Activated CD8-positive, alpha-beta memory T cell treated with anti-CD3 and anti-CD28 coated beads, Interleukin-2, amount 50 U/mL, for 24 hours (primary cell): ENCODE measurements at regions not wholly inside any gene's neighbourhood (a gene's known extent, or its start where the extent isn't known, plus 50 kb on each side); places are given as distances from the start of the nearest gene placed in this dataset.

Experiments used
- DNase-seq: peaks from one replicate; pipeline ENCODE4 v3.0.0-alpha.2; 2020; ENCODE audit errors: extremely low read depth

- DNase-seq, result no peak
Observed at GRCh38 chr9:115254287-115255180, 136.6 kb upstream of the TNC start.

- no peak for DNase-seq
Observed at GRCh38 chr9:115261656-115262081, 143.7 kb upstream of the TNC start.

- no peak for DNase-seq
Observed at GRCh38 chr9:115262477-115262876, 144.5 kb upstream of the TNC start.

- no peak for DNase-seq
Observed at GRCh38 chr9:115262952-115263351, 145.0 kb upstream of the TNC start.

DNA sequence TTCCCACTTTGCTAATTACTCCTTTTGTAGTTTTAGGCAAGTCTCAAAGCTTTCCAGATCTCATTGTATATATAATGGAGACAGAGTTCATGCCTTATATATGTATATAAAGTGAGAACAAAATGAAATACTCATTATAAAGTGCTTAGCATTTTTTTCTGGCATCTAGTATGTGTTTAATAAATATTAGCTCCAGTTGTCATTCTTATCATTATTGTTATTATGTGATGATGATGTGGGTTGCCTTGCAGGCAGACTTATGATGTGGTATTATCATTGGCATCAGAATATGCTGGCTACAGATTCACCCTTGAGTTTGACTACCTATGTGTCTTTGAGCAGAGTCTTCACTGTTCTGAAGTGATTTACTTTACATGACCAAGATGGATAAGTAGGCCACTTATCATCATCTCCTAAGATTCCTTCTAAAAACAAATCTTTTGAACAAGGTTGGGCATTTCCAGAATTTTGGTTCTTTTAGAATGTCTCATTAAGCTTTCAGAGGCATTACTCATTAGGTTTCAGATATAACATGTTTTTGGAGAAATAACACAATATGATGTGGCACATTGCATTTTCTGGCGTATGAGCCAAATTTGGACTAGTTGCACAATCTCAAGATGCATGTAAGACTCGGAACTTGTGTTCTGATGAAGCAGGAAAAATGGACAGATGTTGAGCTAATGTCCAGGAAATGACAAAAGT, 145.6 kb upstream of the TNC start:
- no peak for DNase-seq

DNA sequence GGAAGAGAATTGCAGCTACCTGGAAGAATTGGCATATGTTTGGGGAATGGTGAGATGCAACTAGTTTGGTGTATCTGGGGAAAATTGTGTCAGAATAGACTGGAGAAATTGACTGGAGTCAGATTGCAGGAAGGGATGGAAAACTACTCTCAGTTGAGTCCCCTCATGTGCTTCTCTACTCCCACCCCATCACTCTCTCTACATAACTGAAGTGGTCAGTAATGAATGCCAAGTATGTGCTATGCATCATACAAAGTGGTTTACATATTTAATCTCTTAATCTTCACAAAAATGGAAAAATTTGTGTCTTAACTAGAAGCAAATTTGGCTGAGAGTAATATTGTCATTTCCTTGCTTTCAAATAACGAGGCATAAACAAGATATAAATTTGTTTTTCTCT, 146.4 kb upstream of the TNC start:
- no peak for DNase-seq

DNA sequence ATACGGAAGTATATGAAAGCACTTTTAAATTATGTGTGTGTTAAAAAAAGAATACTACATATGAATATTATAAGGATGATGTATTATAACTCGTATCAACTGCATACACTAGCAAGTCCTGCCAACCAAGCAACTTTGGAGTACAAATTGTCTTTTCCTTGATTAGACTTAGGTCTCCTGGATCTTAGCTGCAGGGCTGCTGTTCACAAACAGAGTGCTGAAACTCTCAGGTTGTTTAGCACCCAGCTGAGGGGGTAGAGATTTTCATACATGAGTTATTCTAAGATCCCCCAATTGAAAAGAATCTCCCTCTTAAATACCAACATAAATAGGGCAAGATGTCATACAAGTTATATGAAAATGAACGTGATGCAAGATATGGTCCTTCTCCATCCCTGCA, 149.8 kb upstream of the TNC start:
- no peak for DNase-seq

GRCh38 chr9:115275753-115276152, 157.8 kb upstream of the TNC start:
- no peak for DNase-seq

DNA sequence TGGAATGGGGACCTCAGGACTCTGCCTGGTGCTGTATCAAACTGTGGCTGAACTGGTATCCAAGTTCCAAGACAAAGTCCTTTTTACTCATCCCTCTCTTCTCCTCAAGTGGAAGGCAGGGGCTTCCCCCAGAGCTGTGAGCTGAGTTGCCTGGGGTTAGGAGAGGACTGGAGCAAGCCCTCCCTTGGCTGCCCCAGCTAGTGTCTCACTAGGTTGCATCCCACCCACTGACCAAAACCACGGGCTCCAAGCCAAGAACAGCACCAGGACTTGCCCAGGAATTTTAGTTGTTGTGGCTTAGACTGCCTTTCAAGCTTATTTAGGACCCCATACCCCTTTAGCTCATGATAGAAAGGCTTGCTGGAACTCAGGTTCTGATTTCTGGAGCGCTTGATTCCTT, 158.7 kb upstream of the TNC start:
- DNase-seq, result no peak

DNA sequence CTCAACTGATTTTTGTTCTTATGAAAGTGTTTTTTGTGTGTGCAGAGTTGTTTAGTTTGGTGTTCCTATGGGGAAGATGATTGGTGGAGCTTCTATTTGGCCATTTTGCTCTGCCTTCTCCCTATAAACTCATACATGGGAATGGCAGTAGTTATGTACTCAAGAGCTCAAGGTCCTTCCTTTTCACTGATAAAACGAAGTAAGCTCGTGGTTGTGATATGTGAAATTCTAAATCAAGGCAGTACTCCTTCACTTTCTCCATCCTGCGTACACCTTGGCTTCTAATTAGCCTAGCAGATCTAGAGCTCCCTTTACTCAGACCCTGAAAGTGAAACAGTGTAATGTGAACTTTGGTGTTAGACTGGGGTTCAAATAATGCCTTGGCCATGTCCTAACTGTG, 159.3 kb upstream of the TNC start:
- no peak for DNase-seq

DNA sequence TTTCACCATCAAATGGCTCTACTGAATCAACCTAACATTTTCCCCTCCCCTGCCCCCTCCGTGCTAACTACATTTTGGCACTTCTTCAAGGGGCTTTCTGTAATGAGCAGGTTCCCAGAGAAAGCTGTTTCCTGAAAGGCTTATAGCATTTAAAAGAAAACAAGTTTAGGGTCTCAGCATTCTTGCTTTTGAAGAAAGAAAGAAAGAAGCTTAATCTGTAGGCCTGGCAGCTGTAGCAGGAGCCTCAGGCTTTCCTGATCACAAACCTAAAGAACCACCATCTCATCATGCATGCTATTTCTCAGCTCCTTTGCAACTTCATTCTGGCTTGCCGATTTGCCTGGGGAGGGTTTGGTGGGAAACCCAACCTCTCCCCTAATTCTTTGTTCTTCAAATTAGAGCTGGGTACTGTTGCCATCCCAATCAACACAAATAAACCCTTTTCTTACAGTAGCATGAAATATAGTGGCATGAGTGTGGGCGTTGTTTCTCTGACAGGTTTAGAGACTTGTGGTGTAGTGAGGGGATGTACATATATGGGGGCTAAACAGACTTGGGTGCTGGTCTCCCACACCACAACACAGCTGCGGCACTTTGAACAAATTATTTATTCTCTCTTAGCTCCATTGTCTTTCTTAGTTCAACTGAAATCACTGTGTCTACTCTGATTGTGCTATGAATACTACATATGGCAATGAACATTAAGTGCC, 160.5 kb upstream of the TNC start:
- no peak for DNase-seq

GRCh38 chr9:115283395-115283794, 165.4 kb upstream of the TNC start:
- no peak for DNase-seq

DNA sequence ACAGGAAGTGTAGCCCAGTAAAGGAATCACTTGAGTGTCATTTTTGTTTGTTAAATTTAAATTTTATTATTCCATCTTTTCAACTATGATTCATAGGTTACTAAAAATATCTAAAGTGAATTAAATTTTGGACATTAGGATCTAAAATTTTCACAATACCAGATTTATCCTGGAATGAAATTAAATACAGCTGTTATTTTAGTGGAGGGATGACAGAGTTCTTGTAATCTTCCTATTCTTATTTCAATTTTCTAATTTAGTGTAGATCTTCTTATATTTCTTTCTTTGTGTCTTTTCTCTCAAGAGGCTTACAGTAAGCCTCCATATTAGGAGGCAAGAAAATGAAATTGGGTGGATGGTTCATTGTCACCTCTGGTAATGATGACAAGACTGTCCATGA, 167.9 kb upstream of the TNC start:
- no peak for DNase-seq

DNA sequence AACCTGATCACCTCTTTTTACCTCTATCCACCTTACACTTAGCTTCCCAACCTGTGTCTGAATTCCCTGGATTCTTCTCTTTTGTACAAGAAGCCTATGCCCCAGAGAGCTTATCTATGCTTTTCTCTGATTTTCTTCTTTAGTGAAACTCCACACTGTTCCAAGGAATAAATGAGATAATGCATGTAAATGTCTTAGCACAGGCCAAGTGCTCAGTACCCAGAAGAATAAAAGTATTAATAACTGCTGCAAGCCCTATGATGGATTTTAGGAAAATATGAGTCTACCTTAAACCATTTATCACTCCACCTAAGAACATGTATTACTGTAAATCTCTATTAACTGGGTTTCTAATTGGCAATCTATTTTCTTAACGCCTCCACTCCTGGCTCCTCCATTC, 168.5 kb upstream of the TNC start:
- DNase-seq, result no peak

GRCh38 chr9:115289757-115290208, 171.8 kb upstream of the TNC start:
- DNase-seq, result no peak

- no peak for DNase-seq
Observed at GRCh38 chr9:115291841-115292240, 173.9 kb upstream of the TNC start.

DNA sequence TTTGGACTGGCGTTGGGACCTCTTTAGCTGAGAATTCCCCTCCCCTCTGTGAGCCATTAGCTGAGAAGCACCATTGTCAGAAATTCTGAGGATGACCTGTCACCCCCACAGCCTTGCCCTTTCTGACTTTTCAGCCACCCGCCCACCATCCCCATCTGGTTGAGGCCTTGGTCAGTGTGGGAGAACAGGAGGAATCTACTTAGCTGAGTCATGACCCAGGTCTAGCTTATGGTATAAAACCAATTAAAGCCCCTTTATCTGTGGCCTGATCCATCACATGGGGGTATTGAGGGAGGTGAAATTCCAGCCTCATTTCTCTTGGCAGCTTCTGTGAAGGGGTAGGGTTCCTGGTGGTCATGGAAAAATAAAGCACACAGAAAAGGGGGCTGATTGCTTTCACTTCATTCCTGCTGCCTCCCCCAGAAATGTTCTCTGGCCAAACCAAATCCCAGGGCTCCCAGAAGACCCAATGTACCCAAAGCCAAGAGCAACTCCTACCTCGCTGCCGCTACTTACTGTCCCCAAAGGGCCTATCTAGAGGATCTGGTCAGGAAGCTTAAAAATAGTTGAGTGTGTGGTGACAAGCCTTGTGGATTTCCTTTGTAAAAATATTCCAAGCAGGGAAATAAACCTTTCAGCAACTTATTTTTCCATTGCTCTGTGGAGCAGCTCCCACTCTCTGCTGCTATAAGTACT, 174.8 kb upstream of the TNC start:
- DNase-seq, result no peak

- DNase-seq, result no peak
Observed at GRCh38 chr9:115295734-115296133, 177.8 kb upstream of the TNC start.

DNA sequence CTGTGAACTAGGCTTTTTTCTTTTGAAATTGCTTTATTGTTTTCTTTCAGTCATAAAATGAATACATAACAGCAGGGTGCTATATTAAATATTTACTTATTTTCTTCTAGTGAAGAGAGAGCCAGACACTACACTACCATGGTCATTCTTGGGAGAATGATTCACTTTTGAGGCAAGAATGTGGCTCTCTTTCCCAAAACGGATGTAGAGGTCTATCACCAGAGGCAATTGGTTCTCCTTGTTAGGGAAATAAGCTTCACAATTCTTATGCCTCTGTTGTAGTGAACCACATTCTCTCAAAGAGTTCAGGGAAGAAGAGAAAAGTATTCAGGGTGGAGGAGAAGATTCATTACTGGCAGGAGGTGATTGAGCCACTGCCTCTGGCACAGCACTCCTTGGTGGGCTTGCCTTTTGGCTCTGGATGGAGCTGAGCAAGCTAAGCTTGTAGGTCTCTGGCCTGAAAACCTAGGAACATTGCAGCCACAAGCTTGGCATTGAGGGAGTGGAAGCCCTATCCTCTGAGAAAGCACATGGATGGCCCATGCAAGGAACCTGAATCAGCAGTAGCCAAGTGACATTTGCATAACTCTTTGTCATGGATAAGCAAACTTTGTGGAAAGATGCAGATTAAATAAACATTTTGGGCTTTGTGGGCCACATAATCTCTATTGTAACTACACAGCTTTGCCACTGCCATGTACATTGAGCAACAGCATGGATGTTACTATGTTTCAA, 179.0 kb upstream of the TNC start:
- DNase-seq, result no peak

- no peak for DNase-seq
Observed at GRCh38 chr9:115300116-115300515, 182.2 kb upstream of the TNC start.

GRCh38 chr9:115300874-115301273, 182.9 kb upstream of the TNC start:
- no peak for DNase-seq
